Fibroblast of the aortic adventitia (primary cell): ENCODE measurements at regions not wholly inside any gene's neighbourhood (a gene's known extent, or its start where the extent isn't known, plus 50 kb on each side); places are given as distances from the start of the nearest gene placed in this dataset.

Experiments
- DNase-seq: peaks from one replicate; pipeline ENCODE4 v3.0.0-alpha.2; 2010; ENCODE audit warnings: low read depth
- H3K4me3 ChIP-seq: 2 replicates; pipeline ENCODE4 v1.5.1; 2011; ENCODE audit warnings: low read depth, mild to moderate bottlenecking, control low read depth, low read length, moderate library complexity
- TF ChIP-seq, protein P1 (sequence below): IDR thresholded peaks from 2 replicates; pipeline ENCODE4 v1.5.1; 2011; ENCODE audit warnings: mild to moderate bottlenecking, low read length, control low read depth, inconsistent platforms; ENCODE audit not compliant: insufficient read depth

DNA sequence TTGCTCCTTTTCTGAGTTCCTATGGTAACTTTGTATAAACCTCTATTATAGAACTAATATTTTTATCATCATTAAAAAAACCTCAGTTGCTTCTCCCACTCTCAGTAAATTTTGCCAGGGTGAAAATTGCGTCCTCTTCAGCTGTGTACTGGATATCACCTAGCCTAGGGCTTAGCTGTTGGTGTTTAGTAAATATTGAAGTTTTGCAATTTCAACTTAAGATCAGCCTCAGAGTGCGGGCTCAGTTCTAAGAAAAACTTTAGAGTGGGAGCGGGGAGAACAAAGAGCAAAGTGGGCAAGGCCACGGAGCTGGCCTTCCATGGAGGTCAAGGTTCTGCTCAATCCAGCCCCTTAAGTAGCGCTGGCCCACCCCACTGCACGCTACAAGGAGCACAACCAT, 488.3 kb upstream of the SPRED2 start:
- DNase-seq: no peak
- H3K4me3 ChIP-seq: no peak overlapping the region
- TF ChIP-seq, protein P1, sequence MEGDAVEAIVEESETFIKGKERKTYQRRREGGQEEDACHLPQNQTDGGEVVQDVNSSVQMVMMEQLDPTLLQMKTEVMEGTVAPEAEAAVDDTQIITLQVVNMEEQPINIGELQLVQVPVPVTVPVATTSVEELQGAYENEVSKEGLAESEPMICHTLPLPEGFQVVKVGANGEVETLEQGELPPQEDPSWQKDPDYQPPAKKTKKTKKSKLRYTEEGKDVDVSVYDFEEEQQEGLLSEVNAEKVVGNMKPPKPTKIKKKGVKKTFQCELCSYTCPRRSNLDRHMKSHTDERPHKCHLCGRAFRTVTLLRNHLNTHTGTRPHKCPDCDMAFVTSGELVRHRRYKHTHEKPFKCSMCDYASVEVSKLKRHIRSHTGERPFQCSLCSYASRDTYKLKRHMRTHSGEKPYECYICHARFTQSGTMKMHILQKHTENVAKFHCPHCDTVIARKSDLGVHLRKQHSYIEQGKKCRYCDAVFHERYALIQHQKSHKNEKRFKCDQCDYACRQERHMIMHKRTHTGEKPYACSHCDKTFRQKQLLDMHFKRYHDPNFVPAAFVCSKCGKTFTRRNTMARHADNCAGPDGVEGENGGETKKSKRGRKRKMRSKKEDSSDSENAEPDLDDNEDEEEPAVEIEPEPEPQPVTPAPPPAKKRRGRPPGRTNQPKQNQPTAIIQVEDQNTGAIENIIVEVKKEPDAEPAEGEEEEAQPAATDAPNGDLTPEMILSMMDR: no peak

DNA sequence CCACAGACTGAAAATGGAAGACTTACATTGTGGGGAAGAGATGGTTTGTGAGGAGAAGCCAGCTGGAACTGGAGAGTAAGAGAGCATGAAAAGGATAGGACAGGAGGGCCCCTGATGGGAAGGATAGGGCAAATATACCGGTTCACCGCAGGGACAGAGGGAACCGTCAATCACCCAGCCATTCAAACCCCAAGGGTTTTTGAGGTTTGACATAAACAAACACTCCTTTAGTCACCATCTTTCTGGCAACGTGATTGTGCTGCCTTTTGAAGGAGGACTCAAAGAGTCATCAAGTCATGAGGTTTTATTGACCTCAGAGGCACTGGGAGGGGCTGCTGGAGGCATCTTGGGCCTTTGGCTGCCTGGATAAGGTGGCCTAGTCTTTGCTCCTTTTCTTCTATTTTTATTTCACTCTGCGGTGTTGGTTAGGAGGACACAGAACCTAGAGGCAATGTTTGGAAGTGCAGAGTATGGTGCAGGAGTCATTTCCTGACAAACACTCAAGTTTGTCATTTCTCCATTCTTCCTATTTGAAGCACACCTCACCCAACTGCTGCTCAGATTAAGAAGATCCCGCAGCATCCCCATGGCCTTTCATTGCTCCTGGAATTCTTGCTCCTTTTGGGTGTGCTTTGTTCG, 487.3 kb upstream of the SPRED2 start:
- TF ChIP-seq, protein P1: no peak
- DNase-seq: no peak

DNA sequence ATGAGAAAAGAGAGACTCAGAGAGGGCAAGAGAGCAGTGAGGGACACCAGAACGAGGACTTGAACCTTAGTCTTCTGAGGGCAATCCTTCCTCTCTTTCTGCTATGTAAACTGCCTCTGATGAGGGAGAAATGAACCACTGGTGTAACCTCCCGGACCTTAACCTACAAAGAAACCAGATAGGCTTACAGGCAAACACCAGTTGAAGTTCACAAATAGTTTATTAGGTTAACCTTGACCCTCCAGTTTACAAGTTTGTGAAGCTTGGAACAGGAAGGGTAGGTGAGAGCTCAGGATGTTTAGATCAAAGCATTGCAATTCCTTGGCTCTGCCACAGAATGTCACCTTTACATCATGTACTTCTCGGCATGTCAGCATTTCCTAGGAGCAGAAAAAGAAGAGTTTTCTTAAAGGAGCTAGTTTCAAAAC, 486.4 kb upstream of the SPRED2 start:
- TF ChIP-seq, protein P1: no peak
- DNase-seq: no peak
- no peak overlapping the region for H3K4me3 ChIP-seq

More for the DNA sequence above, 487.3 kb upstream of the SPRED2 start:
- H3K4me3 ChIP-seq: no peak overlapping the region

DNA sequence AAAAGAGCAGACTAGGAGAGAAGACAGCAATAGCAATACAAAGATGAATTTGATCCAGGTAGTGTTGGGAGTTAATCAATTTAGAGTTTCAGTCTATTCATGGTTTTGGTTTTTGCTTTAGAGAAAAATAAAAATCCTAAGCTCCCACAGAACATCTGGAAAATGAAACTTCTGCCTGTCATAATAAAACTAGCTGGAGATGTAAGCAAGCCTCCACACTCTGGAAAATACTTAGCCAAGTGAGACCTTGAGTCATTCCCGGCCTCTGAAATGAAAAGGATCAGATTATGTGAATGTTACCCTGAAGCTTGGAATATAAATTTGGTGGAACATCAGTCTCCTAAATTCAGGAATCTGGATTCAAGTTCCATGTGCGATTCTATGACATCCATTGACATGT, 485.6 kb upstream of the SPRED2 start:
- H3K4me3 ChIP-seq: no peak overlapping the region
- no peak for DNase-seq
- TF ChIP-seq, protein P1: no peak

DNA sequence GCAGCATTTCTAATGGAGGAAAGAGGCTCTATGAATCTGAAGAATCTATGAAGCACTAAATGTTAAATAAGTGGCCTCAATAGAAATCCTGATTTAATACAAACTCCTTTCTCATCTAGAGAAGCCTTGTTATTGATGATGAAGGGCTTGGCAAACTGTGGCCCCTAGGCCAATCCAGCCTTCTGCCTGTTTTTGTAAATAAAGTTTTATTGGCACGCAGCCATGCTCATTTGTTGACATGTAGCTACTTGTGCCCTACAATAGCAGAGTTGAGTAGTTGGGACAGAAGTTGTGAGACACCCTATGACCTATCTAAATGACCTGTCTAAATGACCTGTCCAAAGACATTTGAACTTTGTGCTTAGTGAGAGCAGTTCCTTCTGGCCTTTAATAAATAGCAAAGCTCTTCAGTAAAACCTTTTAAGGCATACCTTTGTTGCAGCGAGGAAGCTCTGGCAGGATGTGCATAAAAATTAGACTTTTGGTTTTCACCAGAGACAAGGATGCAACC, 484.4 kb upstream of the SPRED2 start:
- DNase-seq: no peak
- no peak overlapping the region for H3K4me3 ChIP-seq
- TF ChIP-seq, protein P1: no peak

DNA sequence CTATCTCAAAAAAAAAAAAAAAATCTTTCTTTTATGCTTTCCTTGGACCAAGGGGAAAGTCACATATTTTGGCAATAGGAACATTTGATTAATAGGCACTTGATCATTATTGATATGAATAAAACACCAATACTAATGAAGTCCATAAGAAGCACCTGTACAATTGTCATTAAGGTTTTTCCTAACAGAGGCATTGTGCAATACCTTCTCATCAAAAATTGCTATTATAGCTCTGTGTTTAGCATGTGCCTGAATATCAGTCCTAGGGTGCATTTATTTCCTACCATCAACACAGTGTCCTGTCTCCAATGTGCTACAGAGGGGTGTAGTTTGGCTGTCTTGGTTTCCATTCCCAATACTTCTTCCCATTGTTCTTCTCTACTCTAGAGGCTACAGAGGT, 483.8 kb upstream of the SPRED2 start:
- DNase-seq: no peak
- TF ChIP-seq, protein P1: no peak
- H3K4me3 ChIP-seq: no peak overlapping the region

DNA sequence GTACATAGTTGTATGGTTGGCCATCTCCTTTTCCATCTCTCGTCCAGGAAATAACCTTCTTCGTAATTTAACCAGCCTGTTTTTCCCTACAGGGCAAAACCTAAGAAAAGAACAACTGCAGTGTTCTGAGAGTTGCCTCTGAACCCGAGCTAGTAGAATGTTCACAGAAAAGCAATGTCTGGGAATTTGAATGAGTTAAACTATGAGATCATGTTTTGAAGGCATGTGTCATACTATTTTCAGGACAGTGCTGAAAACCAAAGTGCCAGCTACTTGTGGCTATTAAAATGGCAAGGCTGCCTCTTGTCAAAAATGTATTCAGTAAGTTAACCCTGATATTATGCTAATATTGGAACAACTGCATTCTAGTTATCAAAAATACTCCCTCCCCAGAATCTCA, 482.9 kb upstream of the SPRED2 start:
- no peak overlapping the region for H3K4me3 ChIP-seq
- TF ChIP-seq, protein P1: no peak
- no peak for DNase-seq
